ENCODE measurements at regions not wholly inside any gene's neighbourhood (a gene's known extent, or its start where the extent isn't known, plus 50 kb on each side); places are given as distances from the start of the nearest gene placed in this dataset.
A peak's percentile ranks its signal among the peaks of the same experiment; 100 is the strongest.
"Not testable (repeated sequence)": the region's sequence is repeated elsewhere in the genome, so short reads cannot be mapped to it uniquely, and the experiment has no call there.

DNA sequence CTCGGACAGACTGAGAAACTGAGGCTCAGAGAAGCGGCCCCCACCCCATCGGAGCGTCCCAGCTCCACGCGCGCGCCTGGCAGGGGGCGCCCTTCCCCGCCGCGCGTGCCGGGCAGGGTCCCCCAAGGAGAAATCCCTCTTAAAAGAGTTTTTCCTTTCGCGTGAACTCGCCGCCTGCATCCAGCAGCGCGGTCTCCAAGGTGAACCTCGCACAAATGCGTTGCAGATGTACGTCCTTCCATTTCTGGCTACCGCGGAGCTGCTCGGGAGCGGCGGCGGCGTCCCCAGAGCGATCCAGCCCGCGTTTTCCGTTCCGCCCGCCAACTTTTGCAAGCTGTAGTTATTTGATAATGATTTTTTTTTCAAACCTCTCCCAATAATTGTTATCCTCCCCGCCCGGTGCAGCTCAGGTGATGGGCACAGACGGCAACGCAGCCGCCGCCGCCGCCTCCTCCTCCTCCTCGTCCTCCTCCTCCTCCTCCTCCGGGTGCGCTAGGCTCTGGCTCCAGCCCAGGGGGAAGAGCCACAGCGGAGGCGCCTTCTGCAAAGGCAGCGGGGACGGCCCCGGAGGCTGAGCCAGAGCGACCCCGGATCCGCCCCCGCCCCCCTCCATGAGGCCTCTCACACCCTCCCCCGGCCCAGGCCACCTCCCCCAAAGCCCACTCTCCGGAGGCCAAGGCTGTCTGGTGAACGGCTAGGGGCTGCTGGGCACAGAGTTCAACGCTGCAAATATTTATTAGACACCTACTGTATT lies 74.0 kb upstream of the CUX1 start:
- peak; percentile 53 for DNase-seq (ENCODE audit: low read depth)

- no peak for DNase-seq (ENCODE audit: low read depth)
These were observed 73.4 kb upstream of the CUX1 start for GRCh38 chr7:101743995-101744360.

- DNase-seq (ENCODE audit: low read depth), result no peak
These were observed 72.8 kb upstream of the CUX1 start for GRCh38 chr7:101744588-101744987.

- no peak for DNase-seq (ENCODE audit: low read depth)
These were observed 71.1 kb upstream of the CUX1 start for GRCh38 chr7:101746314-101746713.

DNA sequence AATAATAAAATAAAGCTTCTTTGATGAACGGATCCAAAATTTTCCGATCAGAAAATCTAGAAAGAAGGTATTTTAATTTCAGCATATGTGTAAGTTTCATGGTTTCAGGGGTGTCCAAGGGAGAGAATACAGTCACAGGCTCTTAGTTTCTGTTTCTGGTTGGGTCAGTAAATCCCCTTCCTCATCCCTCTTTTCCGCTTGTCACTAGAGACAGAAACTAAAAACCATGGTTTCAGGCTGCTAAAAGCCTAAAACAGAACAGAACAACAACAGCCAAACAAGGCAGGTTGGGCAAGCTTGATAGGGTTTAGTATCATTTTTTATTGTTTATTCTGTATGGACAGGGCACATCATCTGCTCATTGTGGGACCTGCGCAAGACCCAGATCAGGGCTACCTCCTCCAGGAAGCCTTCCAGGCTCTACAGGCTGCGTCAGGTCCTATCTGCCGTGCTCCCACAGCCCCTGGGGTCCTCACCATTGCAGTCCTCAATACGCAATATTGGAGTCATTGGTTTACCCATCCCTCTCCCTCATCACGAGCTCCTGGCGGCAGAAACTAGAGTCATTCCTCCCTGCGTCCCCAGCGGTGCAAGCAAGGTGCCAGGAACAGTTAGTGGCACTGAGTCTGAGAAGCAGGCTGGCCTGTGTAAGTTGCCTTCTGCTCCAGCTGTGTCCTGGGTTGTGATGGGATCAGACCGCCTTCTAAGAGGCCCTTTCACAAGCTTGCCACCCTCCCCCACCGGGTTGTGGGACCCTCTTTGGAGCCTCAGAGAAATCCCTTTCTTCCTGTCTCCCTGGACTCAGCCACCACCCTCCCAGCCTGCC lies 70.2 kb upstream of the CUX1 start:
- DNase-seq (ENCODE audit: low read depth), result no peak

DNA sequence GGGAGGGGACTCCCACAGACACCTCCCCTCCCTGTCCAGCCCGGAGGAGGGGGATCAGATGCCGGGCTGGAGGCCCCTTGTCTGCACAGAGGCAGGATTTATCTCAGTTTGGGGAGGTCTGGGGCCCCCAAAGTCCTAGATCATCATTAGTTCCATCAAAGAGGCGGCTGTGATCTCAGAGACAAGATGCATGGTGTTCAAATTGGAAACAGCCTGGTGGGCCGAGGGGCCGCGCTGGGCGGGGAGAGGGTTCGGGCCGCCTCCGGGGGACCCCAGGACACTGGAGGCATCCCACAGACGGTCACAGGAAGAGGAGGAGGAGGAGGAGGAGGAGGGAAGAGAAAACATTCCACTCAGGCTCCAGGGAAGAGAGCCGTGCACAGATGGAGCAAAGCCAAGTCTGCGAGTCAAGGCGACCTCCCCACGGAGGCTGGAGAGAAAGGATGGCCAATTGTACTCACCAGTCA lies 69.5 kb upstream of the CUX1 start:
- DNase-seq (ENCODE audit: low read depth), result no peak

DNA sequence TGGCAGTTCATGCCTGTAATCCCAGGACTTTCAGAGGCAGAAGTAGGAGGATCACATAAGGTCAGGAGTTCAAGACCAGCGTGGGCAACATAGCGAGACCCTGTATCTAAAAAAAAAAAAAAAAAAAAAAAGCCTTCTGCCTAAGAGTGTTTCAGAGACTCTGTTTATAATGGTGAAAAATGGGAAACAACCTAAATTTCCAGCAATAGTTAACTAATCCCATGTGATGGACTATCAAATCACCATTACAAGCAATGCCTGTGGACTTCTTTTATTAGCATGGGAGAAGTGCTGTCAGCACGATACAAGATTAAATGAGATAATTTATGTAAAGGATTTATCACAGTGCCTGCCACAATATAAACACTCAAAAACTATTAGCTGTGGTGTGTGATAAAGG lies 67.5 kb upstream of the CUX1 start:
- DNase-seq (ENCODE audit: low read depth), result no peak

GRCh38 chr7:101753316-101753715 lies 64.1 kb upstream of the CUX1 start:
- DNase-seq (ENCODE audit: low read depth), result no peak

DNA sequence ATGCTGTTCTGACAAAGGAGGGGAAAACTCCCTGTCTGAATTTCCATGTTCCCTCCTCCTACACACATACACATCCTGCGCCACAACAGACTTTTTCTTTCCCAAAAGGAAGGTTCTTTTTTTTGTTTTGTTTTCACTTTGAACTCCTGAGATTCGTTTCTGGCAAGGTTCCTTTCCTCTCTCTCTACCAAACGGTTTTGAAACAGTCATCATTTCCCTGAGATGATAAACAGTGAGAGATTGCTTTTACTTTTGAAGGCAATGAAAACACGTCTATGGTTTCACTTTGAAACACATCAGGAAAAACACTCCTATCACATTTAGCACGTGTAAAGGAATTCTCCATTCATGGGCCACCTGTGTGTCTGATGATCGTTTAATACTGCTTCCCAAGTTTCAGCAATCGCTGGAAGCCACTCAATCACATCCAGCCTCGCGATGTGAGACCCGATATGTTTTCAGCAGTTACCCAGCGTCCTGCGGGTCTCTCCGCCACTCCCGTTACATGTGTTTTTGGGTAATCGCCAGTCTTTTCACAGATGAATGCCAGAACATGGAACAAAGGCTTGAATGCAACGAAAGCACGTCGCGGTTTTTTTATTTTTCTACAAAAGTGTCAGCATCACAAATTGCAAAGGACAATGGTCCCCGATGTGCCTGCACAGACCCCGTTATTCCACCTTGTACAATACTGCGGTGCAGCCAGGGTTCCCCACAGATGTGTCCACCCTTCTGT lies 62.8 kb upstream of the CUX1 start:
- peak; percentile 53 for DNase-seq (ENCODE audit: low read depth)

DNA sequence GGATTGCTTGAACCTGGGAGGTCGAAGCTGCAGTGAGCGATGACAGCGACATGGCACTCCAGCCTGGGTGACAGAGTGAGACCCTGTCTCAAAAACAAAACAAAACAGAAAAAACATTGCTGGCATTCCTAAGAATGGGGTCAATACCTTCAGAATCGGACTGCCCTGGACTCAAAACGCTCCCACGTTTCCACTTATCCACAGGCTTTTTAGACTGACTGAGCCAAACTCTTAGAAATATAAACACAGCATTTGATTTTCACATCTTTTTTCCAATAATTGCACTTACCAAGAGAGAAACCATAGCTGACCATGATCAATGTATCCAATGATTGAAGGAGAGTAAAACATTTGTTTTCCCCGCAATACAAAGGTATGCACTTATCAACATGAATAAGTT lies 59.5 kb upstream of the CUX1 start:
- no peak for DNase-seq (ENCODE audit: low read depth)

DNA sequence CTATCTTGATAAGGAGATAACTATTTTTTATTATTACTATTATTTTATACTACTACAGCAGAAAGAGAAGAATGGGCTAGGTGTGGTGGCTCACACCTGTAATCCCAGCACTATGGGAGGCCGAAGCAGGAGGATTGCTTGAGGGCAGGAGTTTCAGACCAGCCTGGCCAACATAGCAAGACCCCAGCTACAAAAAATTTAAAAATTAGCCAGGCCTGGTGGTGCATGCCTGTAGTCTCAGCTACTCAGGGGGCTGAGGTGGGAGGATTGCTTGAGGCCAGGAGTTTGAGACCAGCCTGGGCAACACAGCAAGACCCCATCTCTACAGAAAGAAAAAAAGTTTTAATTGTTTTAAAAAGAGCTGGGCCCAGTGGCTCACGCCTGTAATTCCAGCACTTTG lies 58.9 kb upstream of the CUX1 start:
- DNase-seq (ENCODE audit: low read depth), result not testable (repeated sequence)

DNA sequence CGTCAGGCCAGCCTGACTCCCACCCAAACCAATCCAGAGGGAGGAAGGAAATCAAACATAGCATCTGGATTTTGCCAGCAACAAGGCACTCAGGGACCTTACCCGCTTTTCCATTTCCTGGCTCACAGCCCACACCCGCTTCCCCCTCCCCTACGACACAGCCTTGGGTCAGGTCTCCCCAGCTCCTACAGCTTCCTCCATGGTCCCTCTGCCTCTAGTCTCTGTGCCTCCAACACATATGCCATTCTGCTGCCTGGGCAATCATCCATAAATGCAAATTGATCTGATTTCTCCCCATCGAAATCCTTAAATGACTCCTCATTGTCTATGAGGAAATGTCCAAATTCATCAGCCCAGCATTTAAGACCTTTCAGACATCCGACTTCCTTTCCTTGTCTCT lies 53.2 kb upstream of the CUX1 start:
- no peak for DNase-seq (ENCODE audit: low read depth)

DNA sequence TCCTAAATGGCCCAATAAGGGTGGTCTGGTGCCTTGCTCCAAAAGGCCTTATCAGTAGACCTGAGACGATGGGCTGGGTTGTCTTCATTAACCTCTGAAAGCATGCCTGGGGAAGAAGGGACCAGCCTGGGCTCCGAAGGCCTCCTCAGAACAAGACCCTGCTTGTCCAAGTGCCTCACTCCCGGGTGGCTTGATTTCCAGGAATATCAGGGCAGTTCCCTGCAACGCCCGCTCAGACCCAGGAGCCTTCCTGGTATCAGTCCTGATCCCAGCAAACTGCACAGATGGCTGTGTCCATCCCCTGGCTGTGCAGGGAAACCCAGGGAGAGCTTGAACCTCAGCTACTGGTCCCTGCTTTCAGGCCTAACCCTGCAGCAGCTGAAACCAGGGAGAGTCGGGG lies 49.9 kb upstream of the CUX1 start:
- DNase-seq (ENCODE audit: low read depth), result no peak
